ENCODE measurements at regions not wholly inside any gene's neighbourhood (a gene's known extent, or its start where the extent isn't known, plus 50 kb on each side); places are given as distances from the start of the nearest gene placed in this dataset.
"Not testable (repeated sequence)": the region's sequence is repeated elsewhere in the genome, so short reads cannot be mapped to it uniquely, and the experiment has no call there.

DNA sequence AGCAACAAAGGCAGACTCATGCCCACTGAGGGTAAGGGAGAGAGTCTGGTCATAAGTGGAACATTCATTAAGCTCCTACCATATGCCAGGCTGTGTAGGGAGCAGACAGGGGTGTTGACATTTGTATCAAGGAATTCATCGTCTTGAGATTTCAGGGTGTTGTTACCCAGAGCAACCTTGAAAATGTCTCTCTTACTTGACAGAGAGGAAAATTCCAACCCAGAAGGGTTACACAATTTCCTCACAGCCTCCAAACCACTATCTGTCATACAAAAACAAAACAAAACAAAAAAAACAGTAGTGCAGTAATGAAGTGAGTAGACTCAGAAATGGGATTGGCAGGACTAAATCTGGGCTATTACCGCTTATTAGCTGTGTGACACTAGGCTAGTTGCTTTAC is 113.2 kb downstream of the MIAT start:
- no peak for DNase-seq

DNA sequence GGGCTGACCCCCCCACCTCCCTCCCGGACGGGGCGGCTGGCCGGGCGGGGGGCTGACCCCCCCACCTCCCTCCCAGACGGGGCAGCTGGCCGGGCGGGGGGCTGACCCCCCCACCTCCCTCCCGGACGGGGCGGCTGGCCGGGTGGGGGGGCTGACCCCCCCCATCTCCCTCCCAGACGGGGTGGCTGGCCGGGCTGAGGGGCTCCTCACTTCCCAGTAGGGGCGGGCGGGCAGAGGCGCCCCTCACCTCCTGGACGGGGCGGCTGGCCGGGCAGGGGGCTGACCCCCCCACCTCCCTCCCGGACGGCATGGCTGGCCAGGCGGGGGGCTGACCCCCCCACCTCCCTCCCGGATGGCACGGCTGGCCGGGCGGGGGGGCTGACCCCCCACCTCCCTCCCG is 115.7 kb downstream of the MIAT start:
- DNase-seq = not testable (repeated sequence)

DNA sequence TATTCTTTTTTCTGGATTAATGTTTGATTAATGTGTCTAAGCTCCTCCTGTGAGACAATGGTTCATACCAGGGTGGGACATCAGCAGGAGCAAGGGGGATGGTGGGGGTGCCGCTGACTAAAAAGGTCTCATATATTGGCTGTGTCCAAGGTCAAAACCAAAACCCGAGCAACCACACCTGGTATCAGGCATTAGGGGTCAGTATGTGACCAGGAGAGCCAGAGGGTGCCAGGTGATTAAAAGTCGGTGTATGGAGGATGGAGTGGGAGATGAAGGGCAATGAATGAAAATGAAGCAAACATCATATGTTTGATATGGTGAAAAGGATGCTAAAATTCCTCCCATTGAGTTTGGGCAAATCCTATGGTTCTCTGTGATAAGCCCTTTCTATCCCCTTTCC is 118.0 kb downstream of the MIAT start:
- DNase-seq = no peak

DNA sequence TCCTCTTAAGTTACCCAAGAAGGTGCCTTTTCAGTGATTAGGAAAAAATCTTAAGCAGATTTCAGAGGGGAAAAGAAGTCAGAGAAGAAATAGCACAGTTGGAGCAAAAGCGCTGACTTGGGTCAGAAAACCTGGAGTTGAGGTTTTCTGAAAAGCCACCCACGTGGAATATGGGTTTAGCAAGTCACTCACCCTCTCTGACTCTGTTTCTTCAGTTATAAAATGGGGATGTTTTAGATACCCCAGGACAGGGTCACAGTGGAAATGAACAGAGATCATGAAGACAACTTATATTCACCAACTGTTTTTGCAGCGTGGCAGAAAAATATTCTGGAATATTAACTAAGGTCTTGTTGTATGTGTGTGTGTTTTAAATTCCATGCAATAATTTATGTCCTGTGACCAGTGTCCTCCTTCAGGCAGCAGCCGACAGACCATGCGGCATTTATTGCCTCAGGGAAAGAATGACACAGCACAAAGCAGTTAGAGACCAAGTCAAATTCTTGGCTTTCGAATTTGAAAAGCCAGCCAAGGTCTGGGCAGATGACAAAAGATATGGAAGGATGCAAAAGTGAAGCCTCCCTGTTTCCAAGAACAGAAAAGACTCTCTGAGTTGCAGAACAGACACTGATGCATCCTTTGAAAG is 119.9 kb downstream of the MIAT start:
- no peak for DNase-seq

DNA sequence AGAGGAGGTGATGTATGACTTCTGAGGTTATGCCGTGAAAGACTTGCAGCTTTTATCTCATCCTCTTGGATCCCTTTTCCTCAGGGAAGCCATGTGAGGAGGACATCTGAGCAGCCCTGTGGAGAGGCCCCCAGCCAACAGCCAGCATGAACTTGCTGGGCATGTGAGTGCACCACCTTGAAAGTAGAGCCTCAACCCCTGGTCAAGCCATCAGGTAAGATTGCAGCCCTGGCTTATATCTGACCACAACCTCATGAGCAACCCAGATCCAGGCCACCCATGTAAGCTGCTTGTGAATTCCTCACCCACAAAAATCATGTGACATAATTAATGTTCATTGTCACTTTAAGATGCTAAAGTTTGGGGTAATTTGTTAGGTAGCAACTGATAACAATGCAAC is 121.0 kb downstream of the MIAT start:
- no peak for DNase-seq

DNA sequence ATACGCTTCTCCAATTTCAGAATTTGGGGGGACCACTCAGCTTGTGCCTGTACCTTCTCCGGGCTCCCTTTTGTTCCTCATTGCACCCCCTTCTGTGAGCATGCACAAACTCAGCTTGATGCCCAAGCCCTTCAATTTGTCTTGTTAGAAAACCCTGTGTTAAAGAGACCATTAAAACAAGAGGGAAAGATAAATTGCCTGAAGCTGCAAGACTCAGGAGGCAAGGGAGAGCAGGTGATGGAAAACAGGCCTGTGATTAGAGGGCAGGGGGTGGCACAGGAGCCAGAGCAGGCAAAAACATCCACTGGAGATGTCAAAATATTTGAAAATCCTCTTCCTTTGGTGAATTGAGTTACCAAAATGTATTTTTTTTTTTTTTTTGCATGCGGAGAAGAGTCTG is 121.7 kb downstream of the MIAT start:
- DNase-seq = no peak

DNA sequence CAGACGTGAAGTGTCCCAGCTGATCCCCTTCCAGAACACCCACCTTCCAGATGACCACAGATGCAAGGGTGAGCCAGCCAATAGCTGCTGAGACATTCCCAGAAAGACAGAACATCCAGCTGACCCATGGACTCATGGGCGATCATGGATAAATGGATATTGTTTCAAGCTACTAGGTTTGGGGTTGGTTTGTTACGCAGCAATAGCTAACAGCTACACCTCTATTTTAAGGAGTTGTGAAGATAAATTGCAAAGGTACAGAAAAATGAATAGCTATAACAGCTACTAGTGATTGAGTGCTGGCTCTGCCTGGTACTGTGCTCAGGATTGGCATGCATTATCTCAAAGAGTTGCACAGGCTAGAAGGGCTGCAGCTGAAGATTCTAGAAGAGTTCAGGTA is 122.5 kb downstream of the MIAT start:
- DNase-seq = no peak

DNA sequence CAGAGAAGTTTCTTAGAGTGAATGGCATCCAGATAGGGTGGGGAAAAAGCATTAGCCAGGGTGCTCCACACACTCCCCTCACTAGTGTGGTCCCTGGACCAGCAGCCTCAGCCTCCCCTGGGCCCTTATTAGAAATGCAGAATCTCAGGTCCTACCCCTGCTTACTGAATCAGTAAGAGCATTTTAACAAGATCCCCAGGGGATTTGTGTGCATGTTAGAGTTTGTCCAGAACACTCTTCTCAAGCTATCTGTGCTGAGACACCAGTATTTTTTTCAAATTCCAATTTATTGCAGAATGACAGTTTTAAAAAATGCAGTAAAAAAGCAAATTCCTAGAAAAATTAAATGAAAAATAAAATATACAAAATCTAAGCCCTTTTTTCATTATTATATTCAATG is 123.1 kb downstream of the MIAT start:
- no peak for DNase-seq

DNA sequence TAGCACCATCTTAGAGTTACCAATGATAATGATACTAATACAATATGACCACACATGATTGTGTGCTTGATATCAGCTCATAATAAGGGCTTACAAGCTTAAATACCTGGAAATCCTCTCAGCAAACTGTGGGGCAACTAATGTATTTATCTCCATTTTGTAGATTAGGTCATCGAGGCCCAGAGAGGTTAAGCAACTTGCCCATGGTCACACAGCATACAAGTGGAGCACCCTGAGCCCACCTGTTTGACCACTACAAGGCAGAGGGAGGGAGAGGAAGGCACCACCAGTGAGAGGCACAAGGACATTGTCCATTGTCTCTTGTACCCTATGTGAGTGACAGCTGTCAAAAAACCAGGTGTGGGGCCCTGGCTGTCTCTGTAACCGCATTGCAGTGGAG is 123.7 kb downstream of the MIAT start:
- no peak for DNase-seq

DNA sequence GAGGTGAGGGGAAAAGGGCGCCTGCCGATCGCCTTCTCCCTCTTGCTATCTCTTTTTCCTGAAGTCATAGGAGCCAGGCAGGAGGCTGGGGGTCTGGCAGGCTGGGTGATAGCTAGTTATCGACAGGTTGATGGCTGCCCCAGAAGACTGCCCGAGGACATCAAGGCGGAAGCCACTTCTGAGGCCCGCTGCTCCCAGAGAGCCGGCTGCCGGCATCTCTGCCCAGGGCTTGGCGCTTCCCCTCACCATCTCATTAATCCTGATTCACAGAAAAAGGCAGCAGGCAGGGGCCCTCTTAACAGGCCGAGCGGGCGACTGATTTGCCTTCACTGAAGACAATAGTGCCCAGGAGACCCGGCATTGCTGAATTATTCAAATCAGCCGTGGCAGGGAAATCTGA is 124.2 kb downstream of the MIAT start:
- no peak for DNase-seq

DNA sequence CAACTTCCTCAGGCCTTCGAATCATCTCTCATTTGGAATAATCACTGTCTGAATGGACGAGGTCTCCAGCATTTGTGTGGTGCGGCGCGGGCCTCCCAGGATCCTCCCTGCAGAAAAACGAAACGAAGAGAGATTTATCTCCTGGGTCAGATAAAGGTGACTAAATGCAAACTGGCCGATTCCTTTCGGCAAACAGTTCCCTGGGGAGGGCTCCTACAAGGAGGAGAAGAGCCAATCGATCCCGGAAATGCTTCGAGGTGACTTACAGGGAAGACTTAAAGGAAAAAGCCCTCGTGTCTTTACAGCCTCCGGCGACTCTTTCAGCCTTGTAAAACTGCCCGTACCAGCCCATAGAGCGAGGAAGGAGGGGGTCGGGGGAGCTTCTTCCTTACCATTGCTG is 126.5 kb downstream of the MIAT start:
- DNase-seq = no peak

DNA sequence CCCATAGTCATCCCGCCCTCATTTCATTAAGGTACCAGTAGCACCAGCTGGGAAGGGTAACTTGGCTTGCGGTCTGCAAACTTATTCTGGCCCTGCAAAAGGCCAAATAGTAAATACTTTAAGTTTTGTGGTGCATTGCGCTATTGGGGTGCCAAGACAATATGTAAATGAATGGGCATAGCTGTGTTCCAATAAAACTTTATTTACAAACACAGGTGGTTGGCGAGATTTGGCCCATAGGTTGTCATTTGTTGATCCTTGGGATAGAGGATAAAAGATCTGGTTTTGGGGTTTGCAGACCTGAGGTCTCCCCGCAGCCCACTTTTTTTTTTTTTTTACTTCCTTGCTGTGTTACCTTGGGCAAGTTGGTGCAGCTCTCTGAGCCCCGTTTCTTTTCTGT is 127.4 kb downstream of the MIAT start:
- DNase-seq = no peak

DNA sequence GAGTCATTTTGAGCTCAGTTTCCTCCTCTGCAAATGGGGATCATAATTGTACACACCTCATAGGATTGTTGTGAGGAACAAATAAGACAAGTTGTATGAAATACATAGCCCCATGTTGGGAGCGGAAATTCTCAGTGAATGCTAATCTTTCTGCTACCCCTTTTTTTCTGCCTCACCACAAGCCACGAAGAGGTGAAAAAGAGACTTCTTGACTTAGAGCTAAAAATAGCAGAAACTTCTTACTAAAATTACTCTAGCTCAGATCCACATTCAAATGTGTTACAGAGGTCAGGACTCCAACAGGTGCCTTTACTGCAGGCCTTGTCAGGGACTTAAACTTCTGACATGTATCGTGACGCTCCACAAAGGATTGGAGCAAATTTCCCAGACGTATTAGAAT is 128.5 kb downstream of the MIAT start:
- DNase-seq = no peak

DNA sequence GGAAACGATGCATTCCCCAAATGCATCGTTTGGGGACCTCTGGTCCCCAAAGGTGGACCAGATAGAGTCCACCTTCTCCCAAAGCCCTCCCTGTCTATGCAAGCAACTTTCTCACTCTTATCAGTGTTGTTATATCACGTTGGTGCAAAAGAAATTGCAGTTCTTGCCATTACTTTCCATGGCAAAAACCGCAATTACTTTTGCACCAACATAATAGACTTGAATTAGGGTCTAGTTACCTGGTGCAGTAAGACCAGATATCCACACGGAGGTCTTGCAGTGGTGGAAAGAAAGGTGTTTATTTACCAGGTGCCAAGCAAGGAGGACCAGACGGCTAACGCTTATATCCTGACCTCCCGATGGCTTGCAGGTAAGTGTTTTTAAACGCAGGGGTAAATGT is 129.0 kb downstream of the MIAT start:
- no peak for DNase-seq

DNA sequence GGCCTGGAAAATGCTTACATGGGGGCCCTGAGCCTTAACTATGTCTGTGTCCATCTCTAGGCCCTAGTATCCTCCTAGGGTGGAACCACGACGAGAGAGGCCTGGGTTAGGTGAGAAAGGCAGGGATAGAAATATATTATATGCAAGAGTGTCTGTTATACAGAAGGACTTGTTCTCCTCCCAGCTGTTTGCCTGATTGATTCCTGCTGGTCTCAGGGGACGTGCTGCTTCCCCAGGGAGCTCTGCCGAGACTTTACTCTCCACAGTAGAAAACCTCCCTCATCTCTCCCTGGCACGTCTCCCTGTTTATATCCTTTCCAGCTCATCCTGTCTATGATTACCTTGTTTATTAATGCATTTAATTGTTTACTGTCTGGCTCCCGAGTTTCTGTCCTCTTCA is 132.6 kb downstream of the MIAT start:
- no peak for DNase-seq

DNA sequence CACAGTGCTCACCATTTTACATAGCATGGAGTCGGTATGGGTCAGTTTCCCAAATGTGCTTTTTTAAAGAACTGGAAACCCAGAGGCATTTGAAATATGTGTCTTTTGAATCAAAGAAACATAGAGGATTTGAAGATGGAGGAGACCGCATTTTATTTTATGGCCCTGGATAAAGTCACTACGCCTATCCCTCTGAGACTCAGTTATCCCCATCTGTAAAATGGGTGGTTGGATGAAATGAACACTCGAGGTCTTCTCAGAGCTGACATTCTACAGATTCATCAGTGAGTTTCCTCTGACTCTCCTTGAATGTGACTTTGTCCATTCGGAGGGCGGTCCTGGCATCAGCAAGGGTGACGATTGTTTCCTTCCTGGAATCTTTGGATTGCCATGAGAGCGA is 135.1 kb downstream of the MIAT start:
- no peak for DNase-seq

DNA sequence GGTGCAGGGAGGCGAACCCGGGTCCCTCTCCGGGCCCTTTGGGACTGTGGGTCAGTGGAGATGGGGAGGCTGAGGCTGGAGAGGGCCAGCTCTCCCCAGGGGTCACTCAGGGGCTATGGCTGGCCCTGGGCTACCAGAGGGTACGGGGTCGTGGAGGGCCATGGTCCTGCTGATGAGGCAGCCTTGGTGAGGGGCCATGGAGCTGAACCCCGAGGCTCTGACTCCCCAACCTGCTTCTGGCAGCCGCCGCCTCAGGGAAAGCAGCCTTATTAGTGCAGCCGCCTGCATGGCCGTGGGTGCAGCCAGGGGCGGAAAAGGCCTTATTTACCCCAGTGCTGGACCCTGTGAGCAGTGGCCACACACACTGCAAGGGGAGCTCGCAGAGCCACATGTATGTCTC is 139.4 kb downstream of the MIAT start:
- DNase-seq = no peak

DNA sequence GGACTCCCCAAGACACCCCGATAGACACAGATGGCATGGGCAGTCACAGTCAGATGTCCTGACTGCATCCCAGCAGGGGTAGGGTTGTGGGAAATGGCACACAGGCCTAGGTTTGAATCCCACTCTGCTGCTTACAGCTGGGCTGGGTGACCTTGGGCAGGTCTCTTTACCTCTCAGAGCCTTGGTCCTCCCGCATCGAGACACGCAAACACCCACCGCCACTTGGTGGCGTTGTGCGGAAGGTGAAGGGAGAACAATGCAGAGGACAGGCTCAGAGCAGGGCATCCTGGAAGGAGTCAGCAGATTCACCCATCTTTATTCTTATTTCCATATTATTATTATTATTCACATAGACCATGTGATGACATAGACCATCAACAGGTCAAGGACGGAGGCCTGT is 140.5 kb downstream of the MIAT start:
- DNase-seq = no peak

DNA sequence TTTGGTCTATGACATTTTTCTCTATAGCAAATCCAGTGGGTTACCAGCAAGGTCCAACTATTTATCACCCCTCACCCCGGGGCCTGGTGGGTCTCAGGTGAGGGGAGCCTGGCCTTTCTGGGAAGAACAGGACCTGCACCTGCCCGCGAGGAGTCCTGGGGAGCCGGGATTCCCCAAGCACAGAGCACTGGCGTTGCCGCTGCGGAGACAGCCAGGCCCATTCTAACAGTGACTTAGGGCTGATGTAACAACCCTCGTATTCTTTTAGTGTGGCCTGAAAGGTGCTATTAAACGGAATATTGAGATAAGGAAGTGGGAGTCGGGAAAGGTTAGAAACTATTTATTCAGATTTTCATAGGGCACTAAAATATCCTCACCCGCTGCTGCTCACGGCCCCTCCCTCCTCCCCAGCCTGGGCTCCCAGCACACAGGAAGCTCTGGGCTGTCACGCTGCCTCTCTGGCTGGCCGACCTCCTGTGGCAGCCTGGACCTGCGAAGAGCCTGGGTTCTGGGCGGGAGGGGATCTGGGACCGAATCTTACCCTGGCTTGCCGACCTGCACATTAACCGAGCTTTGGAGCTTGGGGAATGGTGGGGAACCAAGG is 141.2 kb downstream of the MIAT start:
- DNase-seq = no peak

DNA sequence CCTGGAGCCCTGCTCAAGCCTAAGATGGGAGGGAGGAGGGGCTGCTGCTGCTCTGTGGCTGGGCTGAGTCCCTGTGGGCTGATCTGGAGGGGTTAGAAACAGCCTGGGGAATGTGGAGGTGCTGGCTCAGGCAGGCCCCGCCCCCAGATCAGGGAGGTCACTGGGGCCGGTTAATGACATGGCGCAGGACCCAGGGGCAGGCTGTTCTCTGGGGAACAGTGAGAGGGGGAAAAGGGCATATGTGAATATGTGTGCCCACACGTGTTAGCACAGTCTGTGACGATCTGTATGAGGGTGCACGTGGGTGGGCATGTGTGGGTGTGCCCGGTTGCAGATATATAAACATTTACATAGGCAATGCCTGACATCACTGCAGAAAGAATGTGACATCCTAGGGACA is 143.5 kb downstream of the MIAT start:
- no peak for DNase-seq

DNA sequence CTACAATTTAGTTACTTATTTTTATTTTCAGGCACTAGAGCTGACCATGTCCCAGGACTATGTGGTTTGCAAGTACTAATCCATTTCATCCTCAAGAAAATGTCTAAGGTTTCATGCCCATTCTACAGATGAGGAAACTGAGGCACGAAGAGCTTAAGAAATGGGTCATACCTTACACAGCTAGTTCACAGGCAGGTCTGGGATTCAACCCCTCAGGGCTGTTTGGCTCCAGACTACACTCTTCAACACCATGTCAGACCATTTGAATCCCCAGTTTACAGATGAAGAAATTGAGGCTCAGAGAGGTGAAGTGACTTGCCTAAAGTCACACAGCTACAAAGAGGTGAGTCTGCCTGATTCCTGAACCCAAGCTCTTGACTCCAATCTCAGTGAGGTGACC is 144.1 kb downstream of the MIAT start:
- no peak for DNase-seq

DNA sequence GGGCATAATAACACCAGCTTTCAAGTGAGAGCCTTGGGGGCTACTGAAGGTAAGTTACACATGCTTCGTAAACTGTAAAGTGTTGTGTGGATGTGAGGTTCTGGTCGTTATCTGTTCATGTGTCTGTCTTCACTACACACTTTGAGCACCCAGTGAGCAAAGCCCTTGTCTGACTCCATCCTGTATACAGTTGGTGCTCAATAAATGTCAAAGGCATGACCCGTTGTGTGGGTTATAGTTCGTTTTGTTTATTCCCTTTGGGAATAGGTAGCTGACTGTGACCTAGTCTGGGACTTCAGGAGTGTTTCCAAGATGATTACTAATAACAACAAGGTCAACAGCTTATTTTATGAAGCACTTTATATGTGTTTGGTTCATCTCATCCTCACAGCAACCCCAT is 146.9 kb downstream of the MIAT start:
- DNase-seq = no peak

DNA sequence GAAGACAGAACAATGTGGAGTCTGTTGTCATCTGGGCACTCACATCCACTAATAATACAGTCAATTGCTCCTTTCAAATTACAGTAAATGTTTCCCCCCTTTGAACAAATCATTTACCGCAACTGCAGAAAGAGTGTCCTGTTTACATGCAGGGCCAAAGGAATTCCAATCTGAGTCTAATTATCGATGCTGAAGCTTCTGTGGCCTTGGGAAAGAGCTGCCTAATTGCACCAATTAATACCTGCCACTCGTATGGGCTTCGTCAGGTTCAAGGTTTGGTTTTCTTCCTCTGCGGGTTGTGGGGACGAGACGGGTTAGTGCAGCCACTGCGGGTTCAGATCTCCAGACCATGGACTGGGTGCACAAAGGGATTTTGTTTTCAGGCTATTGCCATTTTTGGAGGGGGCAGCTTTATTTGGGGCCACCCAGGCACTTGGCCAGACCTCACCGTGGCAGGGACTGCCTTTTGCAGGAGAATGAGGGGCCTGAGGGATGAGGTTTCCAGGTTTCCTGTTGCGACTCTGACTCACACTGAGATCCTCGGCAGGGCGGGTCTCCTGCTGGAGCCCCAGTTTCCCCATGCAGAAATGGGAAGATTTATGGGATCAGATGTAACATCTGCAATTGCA is 147.6 kb downstream of the MIAT start:
- DNase-seq = no peak

DNA sequence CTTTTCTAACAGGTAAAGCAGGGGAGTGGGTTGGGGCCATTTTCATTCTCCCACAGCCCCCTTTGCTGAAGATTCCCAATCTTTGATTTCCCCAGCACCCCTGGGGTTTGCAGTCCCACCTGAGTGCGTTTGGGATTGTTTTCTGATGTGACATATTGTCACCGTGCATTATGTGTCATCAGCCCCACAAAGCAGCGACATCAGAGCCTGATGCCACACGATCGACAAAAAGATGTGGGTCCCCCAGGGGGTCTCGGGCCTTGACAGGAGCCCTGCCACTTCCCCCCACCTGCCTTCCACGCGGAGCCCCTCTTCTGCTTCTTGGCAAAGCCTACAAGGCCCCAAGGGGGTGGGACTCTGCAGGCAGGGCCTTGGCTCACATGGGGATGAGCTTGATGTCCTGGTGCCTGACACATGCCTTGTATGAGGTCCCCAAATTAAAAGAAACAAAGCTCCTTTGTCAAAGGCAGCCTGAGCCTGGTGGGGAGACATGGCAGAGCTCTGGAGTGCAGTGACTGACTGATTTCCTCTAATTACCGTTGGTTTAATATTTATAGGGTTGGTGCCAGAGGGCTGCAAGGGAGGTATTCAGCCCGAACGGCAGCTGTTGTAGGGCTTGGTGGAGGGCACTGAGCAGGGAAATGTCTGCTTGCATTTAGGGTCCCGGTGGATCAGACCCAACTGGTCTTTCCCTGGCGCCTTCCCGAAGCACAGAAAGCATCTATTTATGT is 149.2 kb downstream of the MIAT start:
- DNase-seq = no peak

Measured in activated CD4-positive, alpha-beta T cell treated with anti-CD3 and anti-CD28 coated beads, Interleukin-2, amount 50 U/mL, for 4 hours (primary cell).